NCI-H510A treated with DMSO at 0.1 percent for 48 hours (cell line): ENCODE measurements at regions not wholly inside any gene's neighbourhood (a gene's known extent, or its start where the extent isn't known, plus 50 kb on each side); places are given as distances from the start of the nearest gene placed in this dataset.

Source experiments
- DNase-seq: peaks from one replicate; lab custom pipeline; 2025; lab: John Stamatoyannopoulos, UW

- DNase-seq: no peak
Measured at GRCh38 chr6:25066593-25066992, 130.8 kb upstream of the RIPOR2 start.

DNA sequence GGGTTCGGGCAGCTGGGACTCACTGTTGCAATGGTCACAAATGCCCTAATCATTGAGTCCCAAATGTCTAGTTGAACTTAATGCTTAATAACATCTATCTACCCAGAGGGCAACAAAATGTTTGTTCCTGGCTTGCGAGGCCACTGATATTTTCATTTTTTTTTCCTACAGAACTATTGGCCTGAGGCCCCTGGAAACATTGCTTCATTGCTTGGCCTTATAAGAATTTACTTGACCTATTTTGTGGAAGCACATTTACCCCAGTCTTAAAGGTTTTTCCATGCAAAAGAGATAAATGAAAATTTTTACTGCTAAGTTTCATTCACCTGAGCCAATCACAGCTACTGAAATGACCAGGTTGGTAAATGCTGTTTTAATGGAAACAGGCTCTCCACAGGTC is 133.1 kb upstream of the RIPOR2 start:
- DNase-seq: no peak

- DNase-seq: peak; percentile 81
Measured at GRCh38 chr6:25070547-25071366, 135.0 kb upstream of the RIPOR2 start.

DNA sequence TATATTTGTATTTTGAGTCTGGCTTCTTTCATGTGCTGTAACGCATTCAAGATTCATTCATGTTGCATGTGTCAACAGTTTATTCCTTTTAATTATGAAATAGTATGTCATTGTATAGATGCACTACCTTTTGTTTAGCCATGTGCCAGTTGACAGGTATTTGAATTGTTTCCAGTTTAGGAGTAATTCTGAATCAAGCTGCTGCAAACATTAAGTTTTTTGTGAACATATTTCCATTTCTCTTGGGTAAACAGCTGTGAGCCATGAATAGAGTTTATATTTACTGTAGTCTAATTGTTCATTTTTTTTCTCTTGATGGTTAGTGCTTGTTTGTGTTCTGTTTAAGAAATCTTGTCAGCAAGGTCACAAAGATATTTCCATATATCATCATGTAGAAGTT is 142.4 kb upstream of the RIPOR2 start:
- DNase-seq: no peak

DNA sequence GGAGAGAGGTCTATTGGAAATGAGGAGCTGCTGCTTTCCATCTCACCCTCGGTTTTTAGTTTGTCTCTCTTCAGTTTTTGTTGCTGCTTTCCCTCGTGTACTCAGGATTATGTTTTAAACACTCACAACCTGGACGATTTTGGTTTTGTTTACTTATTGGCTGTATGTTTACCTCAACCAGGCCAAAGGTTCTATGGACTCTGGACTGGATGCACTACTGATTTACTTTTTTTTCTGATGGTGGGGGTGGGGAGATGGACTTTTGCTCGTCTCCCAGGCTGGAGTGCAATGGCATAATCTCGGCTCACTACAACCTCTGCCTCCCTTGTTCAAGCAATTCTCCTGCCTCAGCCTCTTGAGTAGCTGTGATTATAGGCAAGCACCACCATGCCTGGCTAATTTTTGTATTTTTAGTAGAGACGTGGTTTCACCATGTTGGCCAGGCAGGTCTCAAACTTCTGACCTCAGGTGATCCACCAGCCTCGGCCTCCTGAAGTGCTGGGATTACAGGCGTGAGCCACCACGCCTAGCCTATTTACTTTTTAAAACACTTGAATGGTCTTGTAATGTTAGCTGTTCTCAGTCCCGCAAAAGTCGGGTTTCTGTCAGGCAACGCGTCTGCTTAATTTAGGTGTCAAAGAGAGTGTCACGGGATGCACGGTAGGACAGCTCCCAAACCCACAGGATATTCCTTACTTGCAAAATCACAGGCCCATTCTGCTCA is 148.2 kb upstream of the RIPOR2 start:
- no peak for DNase-seq

DNA sequence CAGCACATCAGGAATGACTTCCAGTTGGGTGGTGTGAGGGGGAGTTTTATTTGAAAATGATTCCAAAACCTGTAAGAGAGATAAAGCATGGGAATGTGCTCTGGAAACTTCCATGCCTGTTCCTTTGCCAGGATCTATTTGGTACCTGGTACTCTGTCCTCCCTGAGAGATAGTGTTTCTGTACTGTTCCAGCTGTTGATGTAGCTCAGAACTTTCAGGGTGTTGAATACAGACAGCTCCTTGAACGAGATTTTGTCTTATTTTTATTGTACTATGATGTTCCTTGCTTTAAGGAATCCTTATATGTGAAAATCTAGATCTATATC is 148.7 kb upstream of the RIPOR2 start:
- no peak for DNase-seq

GRCh38 chr6:25085756-25086155 is 150.0 kb upstream of the RIPOR2 start:
- no peak for DNase-seq

DNA sequence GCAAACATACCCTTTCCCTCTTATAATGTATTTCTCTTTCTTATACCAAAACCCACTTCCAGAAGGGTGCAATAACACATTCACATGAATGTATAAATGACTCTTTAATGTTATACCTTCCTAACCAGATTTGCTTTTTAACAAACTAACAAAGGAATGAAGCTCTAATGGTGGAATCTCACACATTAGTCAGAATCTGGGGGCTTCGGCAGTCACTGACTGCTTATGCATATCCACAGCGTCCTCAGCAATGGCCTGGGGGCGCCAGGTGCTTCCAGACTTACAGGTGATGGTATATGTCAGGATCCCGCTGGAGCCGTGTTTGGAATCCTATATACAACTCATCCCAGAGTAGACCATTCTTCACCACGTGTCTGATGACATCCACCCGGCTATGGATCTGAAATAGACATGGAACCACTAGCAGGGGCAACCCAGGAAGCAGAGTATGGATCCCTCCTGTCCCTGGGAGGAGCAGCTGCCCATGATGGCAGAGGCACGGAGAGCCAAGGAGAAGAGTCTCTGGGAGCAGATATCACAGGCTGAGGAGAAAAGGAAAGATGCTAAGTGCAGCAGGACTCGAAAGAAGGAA is 150.8 kb upstream of the RIPOR2 start:
- DNase-seq: no peak

- no peak for DNase-seq
Measured at GRCh38 chr6:25088513-25088912, 152.8 kb upstream of the RIPOR2 start.

GRCh38 chr6:25089442-25089841 is 153.7 kb upstream of the RIPOR2 start:
- DNase-seq: no peak

DNA sequence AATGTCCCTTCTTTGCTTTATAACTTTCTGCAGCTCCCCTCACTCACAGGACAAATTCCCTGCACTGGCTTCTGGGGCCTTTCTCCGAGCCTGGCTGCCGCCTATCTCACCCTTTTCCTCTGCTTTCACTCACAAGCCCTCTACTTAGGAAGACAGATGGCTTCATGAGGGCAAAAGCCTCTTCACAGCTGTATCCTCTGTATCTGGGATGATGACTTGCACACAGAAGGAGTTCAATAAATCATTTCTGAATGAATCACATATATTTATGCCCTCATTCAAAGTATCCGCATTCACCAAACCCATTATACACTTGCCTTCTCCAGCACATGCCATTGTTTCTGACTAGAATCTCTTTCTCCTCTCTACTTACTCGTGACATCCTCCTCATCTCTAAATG is 159.0 kb upstream of the RIPOR2 start:
- DNase-seq: no peak

- no peak for DNase-seq
Measured at GRCh38 chr6:25100288-25100687, 164.5 kb upstream of the RIPOR2 start.

GRCh38 chr6:25103603-25104002 is 167.8 kb upstream of the RIPOR2 start:
- no peak for DNase-seq

DNA sequence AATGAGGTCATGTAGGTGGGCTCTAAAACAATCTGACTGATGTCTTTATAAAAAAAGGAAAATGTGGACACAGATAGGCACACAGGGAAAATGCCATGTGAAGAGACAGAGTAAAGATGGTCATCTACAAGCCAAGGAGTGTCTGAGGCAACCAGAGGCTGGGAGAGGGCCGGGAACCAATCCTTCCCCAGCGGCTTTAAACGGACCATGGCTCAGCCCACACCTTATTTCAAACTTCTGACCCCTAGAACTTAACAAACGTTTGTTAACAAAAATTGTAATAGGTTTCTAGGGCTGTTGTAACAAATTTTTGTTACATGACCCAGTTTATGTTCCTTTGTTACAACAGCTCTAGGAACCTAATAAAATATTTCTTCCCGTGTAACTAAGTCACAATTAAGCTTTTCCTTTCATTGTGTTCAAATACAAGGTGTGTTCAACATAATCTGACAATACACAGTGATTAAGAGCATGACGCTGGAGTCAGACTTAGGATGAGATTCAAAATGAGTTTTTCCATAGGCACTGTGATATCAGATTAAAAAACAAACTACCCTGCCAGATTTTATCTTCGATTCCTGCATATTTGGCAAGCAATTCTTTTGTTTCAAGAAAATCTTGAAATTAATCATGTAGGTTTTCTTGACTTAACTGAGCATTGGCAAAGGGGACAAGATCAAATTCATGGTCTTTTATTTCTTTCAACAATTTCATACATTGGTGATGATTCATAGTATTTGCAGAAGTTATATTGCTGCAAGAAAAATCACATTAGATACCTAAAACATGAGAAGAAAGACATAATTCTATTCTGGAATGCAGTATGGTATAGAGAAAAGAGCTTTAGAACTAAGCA is 169.5 kb upstream of the RIPOR2 start:
- DNase-seq: no peak

GRCh38 chr6:25107218-25107617 is 171.5 kb upstream of the RIPOR2 start:
- DNase-seq: peak; percentile 59

GRCh38 chr6:25111782-25112181 is 167.4 kb upstream of the CARMIL1 start:
- DNase-seq: no peak

- DNase-seq: no peak
Measured at GRCh38 chr6:25112322-25112773, 166.8 kb upstream of the CARMIL1 start.

DNA sequence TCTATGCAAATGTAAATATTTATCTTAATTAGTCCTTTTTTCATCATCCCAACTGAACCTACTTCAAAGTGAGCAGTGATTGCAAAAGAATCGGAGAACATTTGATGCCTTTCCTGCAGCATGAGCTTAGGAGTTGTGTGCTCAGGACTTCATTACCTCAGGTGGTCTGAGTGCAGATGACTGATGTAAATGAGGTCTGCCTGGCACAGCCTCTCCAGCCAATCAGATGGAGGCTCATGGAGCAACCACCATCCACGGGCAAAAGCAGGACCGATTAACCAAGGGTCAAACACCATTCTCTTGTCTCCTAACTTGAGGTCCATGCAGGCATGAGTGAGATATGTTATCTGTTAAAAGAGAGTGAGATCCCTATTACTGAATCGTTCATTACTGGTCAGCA is 165.7 kb upstream of the CARMIL1 start:
- no peak for DNase-seq

DNA sequence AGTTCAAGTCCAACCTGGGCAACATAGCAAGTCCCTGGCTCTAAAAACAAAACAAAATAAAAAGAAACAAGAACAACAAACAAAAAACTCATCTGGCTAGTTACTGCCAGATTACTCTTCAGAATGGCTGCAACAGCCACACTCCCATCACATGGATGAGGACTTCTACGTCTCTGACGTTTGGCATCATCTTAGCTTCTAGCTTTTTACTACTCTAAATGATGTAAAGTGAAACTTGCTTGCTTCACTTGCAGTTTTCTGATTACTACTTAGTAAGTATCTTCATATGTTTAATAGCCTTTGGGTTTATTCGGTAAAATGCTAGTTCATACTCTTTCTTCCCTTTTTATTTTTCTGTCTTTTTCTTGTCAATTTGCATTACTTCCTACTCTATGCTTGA is 161.1 kb upstream of the CARMIL1 start:
- DNase-seq: no peak

DNA sequence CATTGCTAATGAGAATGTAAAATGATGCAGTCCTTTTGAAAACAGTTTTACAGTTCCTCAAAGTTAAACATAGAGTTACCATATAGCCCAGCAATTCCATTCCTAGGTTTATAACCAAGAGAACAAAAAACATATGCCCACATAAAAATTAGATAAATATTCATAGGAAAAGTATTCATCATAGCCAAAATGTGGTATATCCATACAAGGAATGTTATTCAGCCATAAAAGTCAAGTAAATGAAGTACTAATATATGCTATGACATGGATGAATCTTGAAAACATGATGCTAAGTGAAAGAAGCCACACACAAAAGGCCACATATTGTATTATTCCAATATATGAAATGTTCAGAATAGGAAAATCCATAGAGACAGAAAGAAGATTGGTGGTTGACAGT is 158.0 kb upstream of the CARMIL1 start:
- DNase-seq: no peak

GRCh38 chr6:25122001-25122400 is 157.2 kb upstream of the CARMIL1 start:
- DNase-seq: no peak

DNA sequence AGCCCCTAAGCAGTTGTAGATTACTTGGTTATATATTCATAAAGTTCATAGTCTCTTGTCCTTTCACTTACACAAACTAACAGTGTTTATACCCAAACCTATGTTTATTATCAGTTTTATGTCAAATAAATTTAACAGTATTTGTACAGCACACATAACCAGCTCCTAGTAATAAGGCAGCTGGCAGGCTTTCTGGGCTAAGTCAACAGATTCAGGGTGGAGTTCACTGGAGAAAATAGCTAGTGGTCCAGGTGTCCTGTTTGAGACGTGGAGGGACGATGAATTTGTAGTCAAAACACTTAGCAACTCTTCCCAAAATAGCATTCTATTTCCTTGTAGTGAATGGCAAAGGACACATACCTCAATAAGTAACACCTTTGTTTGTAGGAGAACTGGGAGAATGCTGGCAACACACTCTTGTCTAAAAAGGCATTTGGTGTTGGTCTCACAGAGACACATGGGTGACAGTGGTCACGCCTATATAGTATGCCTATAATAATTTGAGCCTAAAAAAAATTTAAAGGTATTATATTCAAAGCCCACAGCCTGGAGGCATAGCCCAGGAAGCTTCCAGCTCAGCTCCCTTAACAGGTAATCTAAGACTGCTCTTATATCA is 156.4 kb upstream of the CARMIL1 start:
- peak; percentile 17 for DNase-seq
